Activated T-cell treated with anti-CD3 and anti-CD28 coated beads for 48 hours (primary cell): ENCODE measurements at regions not wholly inside any gene's neighbourhood (a gene's known extent, or its start where the extent isn't known, plus 50 kb on each side); places are given as distances from the start of the nearest gene placed in this dataset.

ENCODE experiments used
- DNase-seq: peaks from one replicate; pipeline ENCODE4 v3.0.0-alpha.2; 2020; ENCODE audit warnings: low read depth

GRCh38 chr2:120440521-120441350, 94.8 kb downstream of the INHBB start:
- no peak for DNase-seq

GRCh38 chr2:120441351-120441700, 95.4 kb downstream of the INHBB start:
- DNase-seq = no peak

- no peak for DNase-seq
These were observed 96.0 kb downstream of the INHBB start for GRCh38 chr2:120441744-120442471.

- no peak for DNase-seq
These were observed 96.6 kb downstream of the INHBB start for GRCh38 chr2:120442541-120442922.

GRCh38 chr2:120442923-120443571, 97.1 kb downstream of the INHBB start:
- DNase-seq = peak; percentile 38

- DNase-seq = no peak
These were observed 98.0 kb downstream of the INHBB start for GRCh38 chr2:120443946-120444345.

- no peak for DNase-seq
These were observed 98.8 kb downstream of the INHBB start for GRCh38 chr2:120444691-120445240.

GRCh38 chr2:120445449-120446143, 99.7 kb downstream of the INHBB start:
- no peak for DNase-seq

- DNase-seq = no peak
These were observed 100.5 kb downstream of the INHBB start for GRCh38 chr2:120446236-120447126.

- no peak for DNase-seq
These were observed 101.3 kb downstream of the INHBB start for GRCh38 chr2:120447127-120447785.

GRCh38 chr2:120448436-120448835, 102.5 kb downstream of the INHBB start:
- no peak for DNase-seq

- DNase-seq = no peak
These were observed 103.2 kb downstream of the INHBB start for GRCh38 chr2:120448961-120449810.

GRCh38 chr2:120450196-120450820, 104.4 kb downstream of the INHBB start:
- no peak for DNase-seq

GRCh38 chr2:120451334-120451733, 105.4 kb downstream of the INHBB start:
- DNase-seq = no peak

- no peak for DNase-seq
These were observed 106.2 kb downstream of the INHBB start for GRCh38 chr2:120452131-120452530.

GRCh38 chr2:120452945-120453634, 107.2 kb downstream of the INHBB start:
- no peak for DNase-seq

GRCh38 chr2:120453635-120453998, 107.7 kb downstream of the INHBB start:
- DNase-seq = no peak

GRCh38 chr2:120454654-120455385, 108.9 kb downstream of the INHBB start:
- DNase-seq = no peak
